A673 (cell line): ENCODE measurements at regions not wholly inside any gene's neighbourhood (a gene's known extent, or its start where the extent isn't known, plus 50 kb on each side); places are given as distances from the start of the nearest gene placed in this dataset.

Experiments
- BruUV-seq: library from RNA; stranded (reverse); fragments of 400-500 nt; replicated peaks from 2 replicates; lab custom pipeline; 2021; lab: Mats Ljungman, UMichigan
- CTCF ChIA-PET: fragments of 300-600 bp; sonication (Branson Sonifier 250); formaldehyde crosslinking; loops from one replicate; lab custom pipeline; 2022; ENCODE audit warnings: antibody characterized with exemption; lab: Charles Lee
- POLR2A ChIA-PET: fragments of 300-600 bp; sonication (Branson Sonifier 250); formaldehyde crosslinking; loops from one replicate; lab custom pipeline; 2022; ENCODE audit warnings: antibody characterized with exemption; ENCODE audit not compliant: low non-redundant PET; lab: Charles Lee
- DNase-seq: peaks from one replicate; pipeline ENCODE4 v3.0.0-alpha.2; 2015; ENCODE audit warnings: low spot score
- H3K27ac ChIP-seq: fragments of 200-600 bp; sonication (generic); 2 replicates; pipeline ENCODE4 v1.5.1; 2016; ENCODE audit warnings: mixed run types, low read depth, mild to moderate bottlenecking, mixed read lengths, antibody characterized with exemption, low read length; ENCODE audit not compliant: poor library complexity, severe bottlenecking
- H3K27me3 ChIP-seq: fragments of 200-600 bp; sonication (generic); replicated peaks from 2 replicates; pipeline ENCODE4 v1.6.1; 2017; ENCODE audit warnings: mixed run types, low read depth, mild to moderate bottlenecking, mixed read lengths, antibody characterized with exemption, low read length; ENCODE audit not compliant: insufficient read depth, poor library complexity
- H3K36me3 ChIP-seq: fragments of 200-600 bp; sonication (generic); 2 replicates; pipeline ENCODE4 v1.6.1; 2016; ENCODE audit warnings: mixed run types, mild to moderate bottlenecking, mixed read lengths, antibody characterized with exemption, low read length; ENCODE audit not compliant: insufficient read depth, poor library complexity, severe bottlenecking
- H3K4me1 ChIP-seq: fragments of 200-600 bp; sonication (generic); 2 replicates; pipeline ENCODE4 v1.6.1; 2017; ENCODE audit warnings: mixed run types, mild to moderate bottlenecking, mixed read lengths, antibody characterized with exemption, low read length; ENCODE audit not compliant: insufficient read depth, poor library complexity, severe bottlenecking
- H3K4me3 ChIP-seq: fragments of 200-600 bp; sonication (generic); 2 replicates; pipeline ENCODE4 v1.5.1; 2016; ENCODE audit warnings: low read depth, mixed run types, mild to moderate bottlenecking, mixed read lengths, low read length; ENCODE audit not compliant: poor library complexity, severe bottlenecking
- H3K9me3 ChIP-seq: fragments of 200-600 bp; sonication (generic); 2 replicates; pipeline ENCODE4 v1.6.1; 2016; ENCODE audit warnings: mixed run types, low read depth, mild to moderate bottlenecking, mixed read lengths, antibody characterized with exemption, low read length; ENCODE audit not compliant: poor library complexity, severe bottlenecking
- CTCF ChIP-seq: fragments of 300-800, 200-600 bp; sonication (generic); conservative IDR thresholded peaks from 2 replicates; pipeline ENCODE4 v1.5.1; 2017; ENCODE audit warnings: low read depth, mild to moderate bottlenecking, antibody characterized with exemption, low read length, moderate library complexity, mixed read lengths
- EZH2 ChIP-seq: fragments of 200-600 bp; sonication (generic); IDR thresholded peaks from 2 replicates; pipeline ENCODE4 v1.6.1; 2017; ENCODE audit warnings: borderline replicate concordance, low read depth, mild to moderate bottlenecking, mixed read lengths, antibody characterized with exemption, low read length; ENCODE audit not compliant: poor library complexity, severe bottlenecking
- intact Hi-C: fragments of 100-400 bp; cut with micrococcal nuclease; formaldehyde crosslinking; loops from one replicate; pipeline ENCODE4 v1.10.0; 2022; ENCODE audit not compliant: unreplicated experiment

GRCh38 chr15:36301947-36302346, 277.5 kb upstream of the CDIN1 start:
- Histone ChIP-seq H3K36me3 (no peaks in the 10 kb centered on the region), H3K27ac (no peak overlapping the region), H3K9me3 (no peaks in the 10 kb centered on the region), H3K27me3 (peaks cover 39% of the 10 kb centered on the region), H3K4me3 (no peak overlapping the region), H3K4me1 (no peaks in the 10 kb centered on the region)
- POLR2A ChIA-PET: no interaction called here
- no peak for DNase-seq
- TF ChIP-seq CTCF (no peak), EZH2 (no peak)
- BruUV-seq: no TSS peak
- CTCF ChIA-PET: no interaction called here
- intact Hi-C loops: no loop called here

GRCh38 chr15:36313021-36313420, 266.4 kb upstream of the CDIN1 start:
- CTCF ChIA-PET: no interaction called here
- no peaks in the 10 kb centered on the region for H3K4me1 ChIP-seq
- BruUV-seq: no TSS peak
- intact Hi-C loops: no loop called here
- POLR2A ChIA-PET: no interaction called here
- H3K27ac ChIP-seq: no peak overlapping the region
- H3K27me3 ChIP-seq: no peaks in the 10 kb centered on the region
- no peak overlapping the region for H3K4me3 ChIP-seq
- H3K36me3 ChIP-seq: no peaks in the 10 kb centered on the region
- no peaks in the 10 kb centered on the region for H3K9me3 ChIP-seq
- no peak for DNase-seq
- TF ChIP-seq EZH2 (no peak), CTCF (no peak)

- Histone ChIP-seq H3K27me3 (no peaks in the 10 kb centered on the region), H3K36me3 (no peaks in the 10 kb centered on the region), H3K9me3 (no peaks in the 10 kb centered on the region), H3K4me3 (no peak overlapping the region), H3K27ac (no peak overlapping the region), H3K4me1 (no peaks in the 10 kb centered on the region)
- ChIA-PET POLR2A (no interaction called here), CTCF (no interaction called here)
- no TSS peak for BruUV-seq
- intact Hi-C loops: no loop called here
- no peak for DNase-seq
- TF ChIP-seq EZH2 (no peak), CTCF (no peak)
Measured at GRCh38 chr15:36313736-36314280, 265.6 kb upstream of the CDIN1 start.
